ENCODE measurements at regions not wholly inside any gene's neighbourhood (a gene's known extent, or its start where the extent isn't known, plus 50 kb on each side); places are given as distances from the start of the nearest gene placed in this dataset.
A peak's percentile ranks its signal among the peaks of the same experiment; 100 is the strongest.
"Not testable (repeated sequence)": the region's sequence is repeated elsewhere in the genome, so short reads cannot be mapped to it uniquely, and the experiment has no call there.

DNA sequence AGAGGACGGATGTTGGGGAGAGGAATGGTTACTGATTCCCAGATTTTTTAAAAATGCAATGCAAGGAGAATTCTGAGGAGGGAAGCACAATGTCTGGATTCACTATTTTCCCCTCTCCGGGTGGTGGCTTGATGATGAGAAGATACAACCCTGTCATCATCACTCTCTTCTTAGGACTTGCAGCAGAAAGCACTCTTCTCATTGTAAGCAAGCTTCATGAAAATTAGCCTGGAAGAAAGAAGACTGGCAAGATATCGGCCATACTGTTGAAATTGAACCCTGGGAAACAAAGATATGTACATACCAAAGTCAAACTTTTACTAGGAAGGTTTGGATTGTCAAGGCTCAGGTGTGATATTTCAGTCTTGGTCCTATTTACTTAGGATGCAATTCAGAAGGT lies 195.7 kb downstream of the EDN1 start:
- Histone ChIP-seq H3K4me1 (ENCODE audit: control insufficient read depth, insufficient read depth, low read length, poor library complexity, severe bottlenecking) (no peaks in the 10 kb centered on the region), H3K4me3 (ENCODE audit: low read depth, low read length) (no peak overlapping the region), H3K36me3 (ENCODE audit: control insufficient read depth, insufficient read depth, low read length) (no peaks in the 10 kb centered on the region), H3K9me3 (ENCODE audit: control insufficient read depth in 2 of 2, low read length in 2 of 2) (no peaks in the 10 kb centered on the region), H3K27ac (ENCODE audit: insufficient read depth, low read length, poor library complexity, severe bottlenecking) (no peak overlapping the region), H3K27me3 (ENCODE audit: control insufficient read depth, insufficient read depth, low read length) (no peaks in the 10 kb centered on the region)
- H3K4me1 Mint-ChIP-seq: peaks cover 0 to 5% (median 0%) of the 10 kb centered on the region in 4 donors
- ATAC-seq (ENCODE audit: low read depth in 2 of 2) (no peak), DNase-seq (no peak)
- H3K27ac Mint-ChIP-seq: no peak overlapping the region
- H3K36me3 Mint-ChIP-seq: no peaks in the 10 kb centered on the region
- peaks cover 0 to 2% (median 0%) of the 10 kb centered on the region in 7 donors for H3K9me3 Mint-ChIP-seq
- peaks cover 10% of the 10 kb centered on the region for H3K27me3 Mint-ChIP-seq
- H3K4me3 Mint-ChIP-seq: no peak overlapping the region

- no peaks in the 10 kb centered on the region for H3K36me3 ChIP-seq (ENCODE audit: control insufficient read depth, insufficient read depth, low read length)
- Mint-ChIP-seq H3K36me3 (no peaks in the 10 kb centered on the region), H3K4me1 (no peaks in the 10 kb centered on the region), H3K9me3 (peaks cover 0 to 6% (median 0%) of the 10 kb centered on the region in 7 donors), H3K4me3 (no peak overlapping the region), H3K27ac (no peak overlapping the region), H3K27me3 (peaks cover 4% of the 10 kb centered on the region)
- H3K4me3 ChIP-seq (ENCODE audit: low read depth, low read length): no peak overlapping the region
- no peak for DNase-seq
- no peaks in the 10 kb centered on the region for H3K4me1 ChIP-seq (ENCODE audit: control insufficient read depth, insufficient read depth, low read length, poor library complexity, severe bottlenecking)
- ATAC-seq (ENCODE audit: low read depth in 2 of 2): no peak
- no peaks in the 10 kb centered on the region for H3K9me3 ChIP-seq (ENCODE audit: control insufficient read depth in 2 of 2, low read length in 2 of 2)
- H3K27ac ChIP-seq (ENCODE audit: insufficient read depth, low read length, poor library complexity, severe bottlenecking): no peak overlapping the region
- no peaks in the 10 kb centered on the region for H3K27me3 ChIP-seq (ENCODE audit: control insufficient read depth, insufficient read depth, low read length)
Observed at GRCh38 chr6:12490351-12490903, 200.3 kb downstream of the EDN1 start.

- H3K27me3 Mint-ChIP-seq: peaks cover 5% of the 10 kb centered on the region
- H3K36me3 Mint-ChIP-seq: no peaks in the 10 kb centered on the region
- no peaks in the 10 kb centered on the region for H3K36me3 ChIP-seq (ENCODE audit: control insufficient read depth, insufficient read depth, low read length)
- ATAC-seq (ENCODE audit: low read depth in 2 of 2) (no peak), DNase-seq (no peak)
- H3K9me3 ChIP-seq (ENCODE audit: control insufficient read depth in 2 of 2, low read length in 2 of 2): no peaks in the 10 kb centered on the region
- no peak overlapping the region for H3K27ac Mint-ChIP-seq
- no peak overlapping the region for H3K4me3 ChIP-seq (ENCODE audit: low read depth, low read length)
- H3K27ac ChIP-seq (ENCODE audit: insufficient read depth, low read length, poor library complexity, severe bottlenecking): no peak overlapping the region
- no peak overlapping the region for H3K4me3 Mint-ChIP-seq
- no peaks in the 10 kb centered on the region for H3K4me1 ChIP-seq (ENCODE audit: control insufficient read depth, insufficient read depth, low read length, poor library complexity, severe bottlenecking)
- no peaks in the 10 kb centered on the region for H3K27me3 ChIP-seq (ENCODE audit: control insufficient read depth, insufficient read depth, low read length)
- H3K4me1 Mint-ChIP-seq: no peaks in the 10 kb centered on the region
- H3K9me3 Mint-ChIP-seq: peaks cover 0 to 6% (median 0%) of the 10 kb centered on the region in 7 donors
Observed at GRCh38 chr6:12490904-12491571, 200.9 kb downstream of the EDN1 start.

DNA sequence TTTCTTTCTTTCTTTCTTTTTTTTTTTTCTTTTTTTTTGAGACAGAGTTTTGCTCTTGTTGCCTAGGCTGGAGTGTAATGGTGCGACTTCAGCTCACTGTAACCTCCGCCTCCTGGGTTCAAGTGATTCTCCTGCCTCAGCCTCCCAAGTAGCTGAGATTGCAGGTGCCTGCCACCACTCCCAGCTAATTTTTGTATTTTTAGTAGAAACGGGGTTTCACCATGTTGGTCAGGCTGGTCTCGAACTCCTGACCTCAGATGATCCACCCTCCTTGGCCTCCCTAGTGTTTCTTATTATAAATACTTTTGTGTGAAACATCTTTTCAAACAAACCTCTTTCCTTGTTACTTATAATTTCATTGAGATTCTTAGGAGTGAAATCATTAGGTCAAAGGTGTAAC lies 202.8 kb downstream of the EDN1 start:
- not testable (repeated sequence) for H3K27ac Mint-ChIP-seq; H3K36me3 ChIP-seq (ENCODE audit: control insufficient read depth, insufficient read depth, low read length); H3K27me3 Mint-ChIP-seq; H3K9me3 Mint-ChIP-seq; H3K4me1 ChIP-seq (ENCODE audit: control insufficient read depth, insufficient read depth, low read length, poor library complexity, severe bottlenecking); H3K4me3 ChIP-seq (ENCODE audit: low read depth, low read length); H3K4me3 Mint-ChIP-seq; H3K27ac ChIP-seq (ENCODE audit: insufficient read depth, low read length, poor library complexity, severe bottlenecking); H3K36me3 Mint-ChIP-seq; H3K9me3 ChIP-seq (ENCODE audit: control insufficient read depth in 2 of 2, low read length in 2 of 2); H3K4me1 Mint-ChIP-seq; H3K27me3 ChIP-seq (ENCODE audit: control insufficient read depth, insufficient read depth, low read length); DNase-seq; ATAC-seq (ENCODE audit: low read depth in 2 of 2)

- H3K4me3 ChIP-seq (ENCODE audit: low read depth, low read length): no peak overlapping the region
- no peak overlapping the region for H3K27ac Mint-ChIP-seq
- H3K36me3 ChIP-seq (ENCODE audit: control insufficient read depth, insufficient read depth, low read length): no peaks in the 10 kb centered on the region
- no peaks in the 10 kb centered on the region for H3K27me3 ChIP-seq (ENCODE audit: control insufficient read depth, insufficient read depth, low read length)
- ATAC-seq (ENCODE audit: low read depth in 2 of 2): no peak
- H3K36me3 Mint-ChIP-seq: no peaks in the 10 kb centered on the region
- H3K4me1 ChIP-seq (ENCODE audit: control insufficient read depth, insufficient read depth, low read length, poor library complexity, severe bottlenecking): no peaks in the 10 kb centered on the region
- no peak for DNase-seq
- H3K9me3 ChIP-seq (ENCODE audit: control insufficient read depth in 2 of 2, low read length in 2 of 2): no peaks in the 10 kb centered on the region
- H3K9me3 Mint-ChIP-seq: peaks cover 0 to 4% (median 0%) of the 10 kb centered on the region in 7 donors
- H3K4me3 Mint-ChIP-seq: no peak overlapping the region
- H3K27ac ChIP-seq (ENCODE audit: insufficient read depth, low read length, poor library complexity, severe bottlenecking): no peak overlapping the region
- H3K4me1 Mint-ChIP-seq: no peaks in the 10 kb centered on the region
- peaks cover 5% of the 10 kb centered on the region for H3K27me3 Mint-ChIP-seq
Observed at GRCh38 chr6:12493446-12493845, 203.3 kb downstream of the EDN1 start.

DNA sequence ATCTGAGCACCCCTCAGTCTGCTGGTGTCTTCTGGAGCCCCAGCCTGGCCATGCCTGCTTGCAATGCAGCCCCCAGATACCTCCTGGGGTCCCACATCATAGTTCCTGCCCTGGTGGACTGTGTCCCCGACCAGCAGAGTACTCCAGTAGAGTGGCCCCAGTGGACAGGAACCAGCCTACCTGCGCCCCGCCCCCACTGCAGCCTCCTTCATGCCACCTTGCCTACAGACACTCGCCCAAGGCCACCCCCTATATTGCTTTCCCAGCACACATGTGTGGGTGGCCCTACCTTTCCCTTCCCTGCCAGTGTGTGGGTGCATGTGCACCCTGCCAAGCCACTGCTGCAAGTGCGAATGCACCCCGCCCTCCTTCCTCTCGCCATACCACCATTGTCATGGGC lies 204.0 kb downstream of the EDN1 start:
- Histone ChIP-seq H3K27ac (ENCODE audit: insufficient read depth, low read length, poor library complexity, severe bottlenecking) (no peak overlapping the region), H3K4me3 (ENCODE audit: low read depth, low read length) (no peak overlapping the region), H3K9me3 (ENCODE audit: control insufficient read depth in 2 of 2, low read length in 2 of 2) (no peaks in the 10 kb centered on the region), H3K27me3 (ENCODE audit: control insufficient read depth, insufficient read depth, low read length) (no peaks in the 10 kb centered on the region), H3K36me3 (ENCODE audit: control insufficient read depth, insufficient read depth, low read length) (no peaks in the 10 kb centered on the region), H3K4me1 (ENCODE audit: control insufficient read depth, insufficient read depth, low read length, poor library complexity, severe bottlenecking) (no peaks in the 10 kb centered on the region)
- peaks cover 5% of the 10 kb centered on the region for H3K27me3 Mint-ChIP-seq
- ATAC-seq (ENCODE audit: low read depth in 2 of 2) (no peak), DNase-seq (no peak)
- peaks cover 0 to 4% (median 0%) of the 10 kb centered on the region in 7 donors for H3K9me3 Mint-ChIP-seq
- H3K36me3 Mint-ChIP-seq: no peaks in the 10 kb centered on the region
- H3K4me1 Mint-ChIP-seq: no peaks in the 10 kb centered on the region
- H3K27ac Mint-ChIP-seq: no peak overlapping the region
- H3K4me3 Mint-ChIP-seq: no peak overlapping the region

- H3K9me3 Mint-ChIP-seq: peaks cover 0 to 2% (median 0%) of the 10 kb centered on the region in 7 donors
- H3K4me3 ChIP-seq (ENCODE audit: low read depth, low read length): no peak overlapping the region
- no peak overlapping the region for H3K4me3 Mint-ChIP-seq
- H3K4me1 ChIP-seq (ENCODE audit: control insufficient read depth, insufficient read depth, low read length, poor library complexity, severe bottlenecking): no peaks in the 10 kb centered on the region
- H3K27ac ChIP-seq (ENCODE audit: insufficient read depth, low read length, poor library complexity, severe bottlenecking): no peak overlapping the region
- no peaks in the 10 kb centered on the region for H3K36me3 ChIP-seq (ENCODE audit: control insufficient read depth, insufficient read depth, low read length)
- H3K27ac Mint-ChIP-seq: no peak overlapping the region
- DNase-seq (no peak), ATAC-seq (ENCODE audit: low read depth in 2 of 2) (no peak)
- H3K36me3 Mint-ChIP-seq: no peaks in the 10 kb centered on the region
- H3K27me3 ChIP-seq (ENCODE audit: control insufficient read depth, insufficient read depth, low read length): peaks cover 4% of the 10 kb centered on the region
- H3K9me3 ChIP-seq (ENCODE audit: control insufficient read depth in 2 of 2, low read length in 2 of 2): no peaks in the 10 kb centered on the region
- H3K27me3 Mint-ChIP-seq: no peaks in the 10 kb centered on the region
- H3K4me1 Mint-ChIP-seq: no peaks in the 10 kb centered on the region
Observed at GRCh38 chr6:12501990-12502389, 211.8 kb downstream of the EDN1 start.

DNA sequence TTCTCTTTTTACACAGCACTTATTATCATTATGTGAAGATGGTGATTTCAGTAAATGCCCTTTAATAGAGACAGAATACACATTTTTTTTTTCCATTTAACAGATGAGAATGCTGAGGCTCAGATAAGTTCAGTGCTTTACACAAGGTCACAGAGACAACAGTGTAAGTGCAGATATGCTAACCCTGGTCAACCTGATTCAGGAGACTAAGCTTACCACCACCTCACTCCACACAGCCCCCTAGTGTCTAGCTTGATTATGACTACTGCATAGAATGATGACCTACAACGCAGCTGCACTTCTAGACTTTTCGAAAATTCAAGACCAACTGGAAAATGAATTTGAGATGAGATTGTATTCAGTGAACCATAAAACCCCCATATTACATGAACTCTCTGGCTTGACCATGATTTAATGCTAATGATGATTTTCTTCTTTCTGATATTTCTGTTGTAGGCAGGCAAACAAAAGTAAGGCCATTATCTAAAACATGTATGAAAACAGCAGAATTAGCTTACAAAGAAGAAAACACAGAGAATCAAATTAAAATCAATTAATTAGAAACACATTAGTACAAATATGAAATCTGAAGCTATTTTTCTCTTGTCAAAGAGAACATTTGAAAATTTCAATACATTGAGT lies 212.1 kb upstream of the PHACTR1 start:
- no peak for ATAC-seq (ENCODE audit: low read depth in 2 of 2)

More for the DNA sequence above, 212.1 kb upstream of the PHACTR1 start:
- DNase-seq: peak in 1 of 3 donors; percentile 17
- peaks cover 4% of the 10 kb centered on the region for H3K27me3 ChIP-seq (ENCODE audit: control insufficient read depth, insufficient read depth, low read length)
- H3K4me1 ChIP-seq (ENCODE audit: control insufficient read depth, insufficient read depth, low read length, poor library complexity, severe bottlenecking): no peaks in the 10 kb centered on the region
- no peak overlapping the region for H3K4me3 ChIP-seq (ENCODE audit: low read depth, low read length)
- no peaks in the 10 kb centered on the region for H3K9me3 ChIP-seq (ENCODE audit: control insufficient read depth in 2 of 2, low read length in 2 of 2)
- no peak overlapping the region for H3K27ac ChIP-seq (ENCODE audit: insufficient read depth, low read length, poor library complexity, severe bottlenecking)
- Mint-ChIP-seq H3K9me3 (peaks cover 0 to 4% (median 0%) of the 10 kb centered on the region in 7 donors), H3K27me3 (peaks cover 4% of the 10 kb centered on the region), H3K4me1 (no peaks in the 10 kb centered on the region), H3K36me3 (no peaks in the 10 kb centered on the region), H3K4me3 (no peak overlapping the region), H3K27ac (no peak overlapping the region)
- no peaks in the 10 kb centered on the region for H3K36me3 ChIP-seq (ENCODE audit: control insufficient read depth, insufficient read depth, low read length)
